Pons (tissue), 1 donor: ENCODE measurements at regions not wholly inside any gene's neighbourhood (a gene's known extent, or its start where the extent isn't known, plus 50 kb on each side); places are given as distances from the start of the nearest gene placed in this dataset.
"Not testable (repeated sequence)": the region's sequence is repeated elsewhere in the genome, so short reads cannot be mapped to it uniquely, and the experiment has no call there.

Experiments
- DNase-seq: peaks from one replicate; pipeline ENCODE4 v3.0.0-alpha.2; 2016; ENCODE audit warnings: low spot score

- DNase-seq: no peak
These were observed 461.2 kb downstream of the EPM2A start for GRCh38 chr6:145274083-145274482.

GRCh38 chr6:145275019-145275418 is 460.3 kb downstream of the EPM2A start:
- no peak for DNase-seq

- no peak for DNase-seq
These were observed 459.5 kb downstream of the EPM2A start for GRCh38 chr6:145275787-145276186.

GRCh38 chr6:145276756-145277155 is 458.6 kb downstream of the EPM2A start:
- no peak for DNase-seq

- no peak for DNase-seq
These were observed 457.8 kb downstream of the EPM2A start for GRCh38 chr6:145277358-145278086.

- DNase-seq: no peak
These were observed 457.0 kb downstream of the EPM2A start for GRCh38 chr6:145278163-145278807.

GRCh38 chr6:145279551-145279950 is 455.8 kb downstream of the EPM2A start:
- DNase-seq: no peak

GRCh38 chr6:145279993-145280392 is 455.3 kb downstream of the EPM2A start:
- DNase-seq: no peak

GRCh38 chr6:145283209-145283608 is 452.1 kb downstream of the EPM2A start:
- DNase-seq: not testable (repeated sequence)

GRCh38 chr6:145283856-145284255 is 451.5 kb downstream of the EPM2A start:
- DNase-seq: no peak

- DNase-seq: no peak
These were observed 448.4 kb downstream of the EPM2A start for GRCh38 chr6:145286916-145287315.

- DNase-seq: no peak
These were observed 445.7 kb downstream of the EPM2A start for GRCh38 chr6:145289573-145289972.

GRCh38 chr6:145290122-145290521 is 445.2 kb downstream of the EPM2A start:
- DNase-seq: no peak

GRCh38 chr6:145292066-145292465 is 443.3 kb downstream of the EPM2A start:
- DNase-seq: no peak

GRCh38 chr6:145294942-145295341 is 440.4 kb downstream of the EPM2A start:
- no peak for DNase-seq

- DNase-seq: no peak
These were observed 439.6 kb downstream of the EPM2A start for GRCh38 chr6:145295746-145296145.

- DNase-seq: no peak
These were observed 429.6 kb downstream of the EPM2A start for GRCh38 chr6:145305670-145306069.

GRCh38 chr6:145306489-145306888 is 428.8 kb downstream of the EPM2A start:
- DNase-seq: no peak

- no peak for DNase-seq
These were observed 425.3 kb downstream of the EPM2A start for GRCh38 chr6:145309842-145310535.

- DNase-seq: no peak
These were observed 422.8 kb downstream of the EPM2A start for GRCh38 chr6:145312481-145312880.

GRCh38 chr6:145313041-145313855 is 422.1 kb downstream of the EPM2A start:
- DNase-seq: no peak

- no peak for DNase-seq
These were observed 419.2 kb downstream of the EPM2A start for GRCh38 chr6:145315982-145316600.
